ENCODE measurements at regions not wholly inside any gene's neighbourhood (a gene's known extent, or its start where the extent isn't known, plus 50 kb on each side); places are given as distances from the start of the nearest gene placed in this dataset.

GRCh38 chr4:114316789-114317188, 281.8 kb upstream of the UGT8 start:
- TF ChIP-seq CTCF (IDR thresholded peaks at IDR 0.05; ENCODE audit: low read depth, low read length, missing control alignments) = no peak
- no peak for DNase-seq (ENCODE audit: low read depth)
- H3K4me3 ChIP-seq (ENCODE audit: low read depth, low read length) = no peak overlapping the region
- in situ Hi-C loops (cut with HindIII; ENCODE audit: low sequenced_read_pairs) = no loop called here

- H3K4me3 ChIP-seq (ENCODE audit: low read depth, low read length) = no peak overlapping the region
- in situ Hi-C loops (cut with HindIII; ENCODE audit: low sequenced_read_pairs) = no loop called here
- TF ChIP-seq CTCF (IDR thresholded peaks at IDR 0.05; ENCODE audit: low read depth, low read length, missing control alignments) = no peak
- DNase-seq (ENCODE audit: low read depth) = no peak
These were observed 281.0 kb upstream of the UGT8 start for GRCh38 chr4:114317564-114317963.

- no peak for TF ChIP-seq CTCF (IDR thresholded peaks at IDR 0.05; ENCODE audit: low read depth, low read length, missing control alignments)
- no peak overlapping the region for H3K4me3 ChIP-seq (ENCODE audit: low read depth, low read length)
- no peak for DNase-seq (ENCODE audit: low read depth)
- in situ Hi-C loops (cut with HindIII; ENCODE audit: low sequenced_read_pairs) = no loop called here
These were observed 280.3 kb upstream of the UGT8 start for GRCh38 chr4:114318309-114318708.

GRCh38 chr4:114320126-114320525, 278.5 kb upstream of the UGT8 start:
- in situ Hi-C loops (cut with HindIII; ENCODE audit: low sequenced_read_pairs) = no loop called here
- no peak for TF ChIP-seq CTCF (IDR thresholded peaks at IDR 0.05; ENCODE audit: low read depth, low read length, missing control alignments)
- H3K4me3 ChIP-seq (ENCODE audit: low read depth, low read length) = no peak overlapping the region
- no peak for DNase-seq (ENCODE audit: low read depth)

GRCh38 chr4:114321366-114321765, 277.2 kb upstream of the UGT8 start:
- no peak for DNase-seq (ENCODE audit: low read depth)
- in situ Hi-C loops (cut with HindIII; ENCODE audit: low sequenced_read_pairs) = no loop called here
- H3K4me3 ChIP-seq (ENCODE audit: low read depth, low read length) = no peak overlapping the region
- TF ChIP-seq CTCF (IDR thresholded peaks at IDR 0.05; ENCODE audit: low read depth, low read length, missing control alignments) = no peak

- no peak for DNase-seq (ENCODE audit: low read depth)
- no peak for TF ChIP-seq CTCF (IDR thresholded peaks at IDR 0.05; ENCODE audit: low read depth, low read length, missing control alignments)
- no peak overlapping the region for H3K4me3 ChIP-seq (ENCODE audit: low read depth, low read length)
- in situ Hi-C loops (cut with HindIII; ENCODE audit: low sequenced_read_pairs) = no loop called here
These were observed 274.8 kb upstream of the UGT8 start for GRCh38 chr4:114323841-114324240.

GRCh38 chr4:114326358-114326757, 272.2 kb upstream of the UGT8 start:
- no peak for TF ChIP-seq CTCF (IDR thresholded peaks at IDR 0.05; ENCODE audit: low read depth, low read length, missing control alignments)
- H3K4me3 ChIP-seq (ENCODE audit: low read depth, low read length) = no peak overlapping the region
- DNase-seq (ENCODE audit: low read depth) = no peak
- in situ Hi-C loops (cut with HindIII; ENCODE audit: low sequenced_read_pairs) = no loop called here

All from astrocyte of the cerebellum (primary cell).